ENCODE measurements at regions not wholly inside any gene's neighbourhood (a gene's known extent, or its start where the extent isn't known, plus 50 kb on each side); places are given as distances from the start of the nearest gene placed in this dataset.

DNA sequence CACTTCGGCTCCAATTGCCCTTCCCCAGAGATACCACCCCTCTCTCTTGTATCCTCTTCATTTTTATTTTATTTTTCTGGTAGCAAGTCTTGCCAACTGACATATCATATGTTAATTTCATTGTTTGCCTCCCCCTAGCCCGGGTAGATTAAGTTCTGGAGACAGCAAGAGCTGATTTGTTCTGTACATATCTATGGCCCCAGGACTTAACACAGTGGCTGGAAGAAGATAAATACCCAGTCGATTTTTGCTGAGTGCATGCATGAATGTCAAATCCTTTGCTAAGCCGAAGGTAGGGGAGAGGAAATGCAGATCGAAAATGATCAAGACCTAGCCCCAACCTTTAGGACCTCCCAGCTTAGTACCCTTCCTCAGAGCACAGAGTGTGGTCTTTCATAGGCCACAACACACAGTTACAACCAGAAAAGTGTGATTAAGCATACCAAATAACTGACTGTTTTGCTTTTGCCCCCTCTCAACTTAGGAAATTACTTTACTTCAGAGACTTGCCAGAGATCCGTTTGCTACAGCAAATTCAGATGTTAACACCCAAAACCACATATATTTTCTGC lies 58.7 kb upstream of the KLF3 start:
- TF ChIP-seq, protein P1, sequence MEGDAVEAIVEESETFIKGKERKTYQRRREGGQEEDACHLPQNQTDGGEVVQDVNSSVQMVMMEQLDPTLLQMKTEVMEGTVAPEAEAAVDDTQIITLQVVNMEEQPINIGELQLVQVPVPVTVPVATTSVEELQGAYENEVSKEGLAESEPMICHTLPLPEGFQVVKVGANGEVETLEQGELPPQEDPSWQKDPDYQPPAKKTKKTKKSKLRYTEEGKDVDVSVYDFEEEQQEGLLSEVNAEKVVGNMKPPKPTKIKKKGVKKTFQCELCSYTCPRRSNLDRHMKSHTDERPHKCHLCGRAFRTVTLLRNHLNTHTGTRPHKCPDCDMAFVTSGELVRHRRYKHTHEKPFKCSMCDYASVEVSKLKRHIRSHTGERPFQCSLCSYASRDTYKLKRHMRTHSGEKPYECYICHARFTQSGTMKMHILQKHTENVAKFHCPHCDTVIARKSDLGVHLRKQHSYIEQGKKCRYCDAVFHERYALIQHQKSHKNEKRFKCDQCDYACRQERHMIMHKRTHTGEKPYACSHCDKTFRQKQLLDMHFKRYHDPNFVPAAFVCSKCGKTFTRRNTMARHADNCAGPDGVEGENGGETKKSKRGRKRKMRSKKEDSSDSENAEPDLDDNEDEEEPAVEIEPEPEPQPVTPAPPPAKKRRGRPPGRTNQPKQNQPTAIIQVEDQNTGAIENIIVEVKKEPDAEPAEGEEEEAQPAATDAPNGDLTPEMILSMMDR (IDR thresholded peaks at IDR 0.05): no peak
- TF ChIP-seq POLR2A (IDR thresholded peaks at IDR 0.05): no peak
